HL-60 (cell line): ENCODE measurements at regions not wholly inside any gene's neighbourhood (a gene's known extent, or its start where the extent isn't known, plus 50 kb on each side); places are given as distances from the start of the nearest gene placed in this dataset.

Experiments used
- CTCF ChIP-seq: IDR thresholded peaks from one replicate; pipeline ENCODE4 v1.5.1; 2011; ENCODE audit warnings: low read length, control low read depth, inconsistent platforms; ENCODE audit not compliant: insufficient read depth
- POLR2AphosphoS5 ChIP-seq: IDR thresholded peaks from 2 replicates; pipeline ENCODE4 v1.6.1; 2012; ENCODE audit warnings: low read depth
- SPI1 ChIP-seq: IDR thresholded peaks from 2 replicates; pipeline ENCODE4 v1.6.1; 2012; ENCODE audit warnings: low read depth, mild to moderate bottlenecking, borderline replicate concordance

- TF ChIP-seq CTCF, result no peak
- no peak for TF ChIP-seq POLR2AphosphoS5
- TF ChIP-seq SPI1, result no peak
Measured at GRCh38 chr10:90222939-90223338, 521.5 kb downstream of the KIF20B start.
